Keratinocyte (primary cell): ENCODE measurements at regions not wholly inside any gene's neighbourhood (a gene's known extent, or its start where the extent isn't known, plus 50 kb on each side); places are given as distances from the start of the nearest gene placed in this dataset.
"Not testable (repeated sequence)": the region's sequence is repeated elsewhere in the genome, so short reads cannot be mapped to it uniquely, and the experiment has no call there.

ENCODE experiments used
- DNase-seq: peaks from one replicate; pipeline ENCODE4 v3.0.0-alpha.2; 2011; ENCODE audit warnings: low read depth, missing footprints, low spot score
- FAIRE-seq: peaks from 2 replicates; lab custom pipeline; 2011; peaks lifted over from hg19 to GRCh38; lab: Jason Lieb, UNC
- H2AFZ ChIP-seq: 2 replicates; pipeline ENCODE4 v1.6.0; 2012; ENCODE audit warnings: low read length, control low read depth, inconsistent platforms; ENCODE audit not compliant: control insufficient read depth
- H3K27ac ChIP-seq: 2 replicates; pipeline ENCODE4 v1.5.1; 2011; ENCODE audit warnings: low read length; ENCODE audit not compliant: control insufficient read depth, insufficient read depth
- H3K27me3 ChIP-seq: 3 replicates; pipeline ENCODE4 v1.6.0; 2011; ENCODE audit warnings: low read length; ENCODE audit not compliant: control insufficient read depth, insufficient read depth; ENCODE audit errors: extremely low read depth
- H3K36me3 ChIP-seq, 2 experiments: 2 replicates in 1 of 2; 3 replicates in 1 of 2; pipeline ENCODE4 v1.5.1; 2011; ENCODE audit warnings: low read length in 2 of 2, mild to moderate bottlenecking in 1 of 2; ENCODE audit not compliant: control insufficient read depth in 2 of 2, insufficient read depth in 2 of 2; ENCODE audit errors: extremely low read depth in 1 of 2
- H3K4me1 ChIP-seq: 3 replicates; pipeline ENCODE4 v1.5.1; 2011; ENCODE audit warnings: low read length; ENCODE audit not compliant: control insufficient read depth, insufficient read depth; ENCODE audit errors: extremely low read depth
- H3K4me2 ChIP-seq: 3 replicates; pipeline ENCODE4 v1.6.0; 2011; ENCODE audit warnings: low read depth, low read length; ENCODE audit not compliant: control insufficient read depth, insufficient read depth; ENCODE audit errors: extremely low read depth
- H3K4me3 ChIP-seq, 3 experiments: fragments of 200-600 bp in 1 of 3; sonication (generic) in 1 of 3; 2 replicates in 2 of 3; 3 replicates in 1 of 3; pipeline ENCODE4 v1.5.1; 2011 to 2016; ENCODE audit warnings: low read length in 3 of 3, mild to moderate bottlenecking in 3 of 3, control low read depth in 2 of 3, inconsistent platforms in 1 of 3, low read depth in 1 of 3, mixed read lengths in 1 of 3, mixed run types in 1 of 3, moderate library complexity in 1 of 3; ENCODE audit not compliant: control insufficient read depth in 2 of 3, insufficient read depth in 2 of 3; ENCODE audit errors: extremely low read depth in 1 of 3
- H3K79me2 ChIP-seq: 2 replicates; pipeline ENCODE4 v1.6.0; 2012; ENCODE audit warnings: low read length; ENCODE audit not compliant: control insufficient read depth, insufficient read depth
- H3K9ac ChIP-seq: 3 replicates; pipeline ENCODE4 v1.6.0; 2011; ENCODE audit warnings: low read length; ENCODE audit not compliant: control insufficient read depth, insufficient read depth; ENCODE audit errors: extremely low read depth
- H3K9me1 ChIP-seq: 3 replicates; pipeline ENCODE4 v1.6.0; 2011; ENCODE audit warnings: low read length; ENCODE audit not compliant: control insufficient read depth, insufficient read depth; ENCODE audit errors: extremely low read depth
- H3K9me3 ChIP-seq: 2 replicates; pipeline ENCODE4 v1.5.1; 2012; ENCODE audit warnings: low read depth, low read length; ENCODE audit not compliant: control insufficient read depth
- H4K20me1 ChIP-seq: 3 replicates; pipeline ENCODE4 v1.6.0; 2011; ENCODE audit warnings: low read length; ENCODE audit not compliant: control insufficient read depth, insufficient read depth; ENCODE audit errors: extremely low read depth
- EZH2 ChIP-seq: IDR thresholded peaks from one replicate; pipeline ENCODE4 v1.6.1; 2012; ENCODE audit warnings: inconsistent platforms, mild to moderate bottlenecking, low read length, moderate library complexity
- dilution Hi-C: fragments of 300-500 bp; cut with MboI; formaldehyde crosslinking; loops from one replicate; pipeline ENCODE4 v1.7.0; 2020; ENCODE audit warnings: low sequenced_read_pairs; ENCODE audit not compliant: extremely low pct_ligation_motif_present
- TF ChIP-seq, protein P1 (sequence below), 3 experiments: IDR thresholded peaks in 1 of 3; conservative IDR thresholded peaks in 1 of 3; optimal IDR thresholded peaks in 1 of 3; 2 replicates in 2 of 3; 3 replicates in 1 of 3; pipeline versions ENCODE3 to v1.5.1; 2011; ENCODE audit warnings: low read length in 3 of 3, mild to moderate bottlenecking in 3 of 3, moderate library complexity in 2 of 3, control low read depth in 1 of 3, inconsistent platforms in 1 of 3; ENCODE audit not compliant: insufficient read depth in 2 of 3; ENCODE audit errors: extremely low read depth in 1 of 3

- FAIRE-seq (no peak), DNase-seq (no peak)
- Histone ChIP-seq H3K79me2 (no peaks in the 10 kb centered on the region), H3K27me3 (no peaks in the 10 kb centered on the region), H3K36me3 (no peaks in the 10 kb centered on the region), H3K9ac (no peak overlapping the region), H3K9me3 (no peaks in the 10 kb centered on the region), H3K4me2 (no peak overlapping the region), H4K20me1 (no peaks in the 10 kb centered on the region), H3K4me3 (no peak overlapping the region), H2AFZ (no peak overlapping the region), H3K9me1 (no peaks in the 10 kb centered on the region), H3K27ac (no peak overlapping the region), H3K4me1 (no peaks in the 10 kb centered on the region)
- dilution Hi-C loops: no loop called here
- TF ChIP-seq EZH2: no peak
- TF ChIP-seq, protein P1, sequence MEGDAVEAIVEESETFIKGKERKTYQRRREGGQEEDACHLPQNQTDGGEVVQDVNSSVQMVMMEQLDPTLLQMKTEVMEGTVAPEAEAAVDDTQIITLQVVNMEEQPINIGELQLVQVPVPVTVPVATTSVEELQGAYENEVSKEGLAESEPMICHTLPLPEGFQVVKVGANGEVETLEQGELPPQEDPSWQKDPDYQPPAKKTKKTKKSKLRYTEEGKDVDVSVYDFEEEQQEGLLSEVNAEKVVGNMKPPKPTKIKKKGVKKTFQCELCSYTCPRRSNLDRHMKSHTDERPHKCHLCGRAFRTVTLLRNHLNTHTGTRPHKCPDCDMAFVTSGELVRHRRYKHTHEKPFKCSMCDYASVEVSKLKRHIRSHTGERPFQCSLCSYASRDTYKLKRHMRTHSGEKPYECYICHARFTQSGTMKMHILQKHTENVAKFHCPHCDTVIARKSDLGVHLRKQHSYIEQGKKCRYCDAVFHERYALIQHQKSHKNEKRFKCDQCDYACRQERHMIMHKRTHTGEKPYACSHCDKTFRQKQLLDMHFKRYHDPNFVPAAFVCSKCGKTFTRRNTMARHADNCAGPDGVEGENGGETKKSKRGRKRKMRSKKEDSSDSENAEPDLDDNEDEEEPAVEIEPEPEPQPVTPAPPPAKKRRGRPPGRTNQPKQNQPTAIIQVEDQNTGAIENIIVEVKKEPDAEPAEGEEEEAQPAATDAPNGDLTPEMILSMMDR (optimal IDR thresholded peaks at IDR 0.05 in 1 of 3, IDR thresholded peaks at IDR 0.05 in 1 of 3, conservative IDR thresholded peaks at IDR 0.05 in 1 of 3; ENCODE audit: extremely low read depth in 1 of 3, insufficient read depth in 2 of 3, low read length in 3 of 3): no peak
These were observed 697.5 kb upstream of the ADGRL4 start for GRCh38 chr1:79704067-79704466.

GRCh38 chr1:79702336-79702999 is 695.9 kb upstream of the ADGRL4 start:
- H3K9me3 ChIP-seq, H3K4me1 ChIP-seq, FAIRE-seq, H3K9ac ChIP-seq, H3K4me3 ChIP-seq, H2AFZ ChIP-seq, H4K20me1 ChIP-seq, H3K9me1 ChIP-seq, dilution Hi-C loops, H3K27ac ChIP-seq, H3K79me2 ChIP-seq, DNase-seq, H3K4me2 ChIP-seq, H3K27me3 ChIP-seq, H3K36me3 ChIP-seq: not testable (repeated sequence)

DNA sequence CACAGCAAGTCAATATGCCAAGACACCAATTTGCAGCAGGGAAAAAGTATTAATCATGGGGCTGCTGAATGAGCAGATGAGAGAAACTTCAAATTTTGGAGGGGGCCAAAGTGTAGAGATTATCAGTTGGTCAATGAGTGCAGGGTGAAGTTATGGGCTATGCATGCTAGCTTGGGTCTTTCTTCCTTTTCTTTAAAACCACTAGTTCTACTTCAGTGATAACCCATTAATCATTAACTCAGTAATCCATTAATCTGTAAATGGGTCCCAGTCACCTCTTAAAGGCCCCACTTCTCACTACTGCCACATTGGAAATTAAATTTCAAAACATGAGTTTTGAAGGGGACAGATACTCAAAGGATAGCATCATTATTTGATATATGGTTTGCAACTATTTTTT is 688.6 kb upstream of the ADGRL4 start:
- no peak overlapping the region for H3K27ac ChIP-seq
- no peaks in the 10 kb centered on the region for H3K9me3 ChIP-seq
- no peak for TF ChIP-seq EZH2
- TF ChIP-seq, protein P1 (optimal IDR thresholded peaks at IDR 0.05 in 1 of 3, IDR thresholded peaks at IDR 0.05 in 1 of 3, conservative IDR thresholded peaks at IDR 0.05 in 1 of 3; ENCODE audit: extremely low read depth in 1 of 3, insufficient read depth in 2 of 3, low read length in 3 of 3): no peak
- H3K36me3 ChIP-seq: no peaks in the 10 kb centered on the region
- H3K4me2 ChIP-seq: no peak overlapping the region
- dilution Hi-C loops: no loop called here
- no peaks in the 10 kb centered on the region for H4K20me1 ChIP-seq
- H3K4me3 ChIP-seq: no peak overlapping the region
- no peak overlapping the region for H3K9ac ChIP-seq
- H3K4me1 ChIP-seq: no peaks in the 10 kb centered on the region
- H2AFZ ChIP-seq: no peak overlapping the region
- FAIRE-seq: no peak
- H3K27me3 ChIP-seq: no peaks in the 10 kb centered on the region
- no peaks in the 10 kb centered on the region for H3K79me2 ChIP-seq
- no peak for DNase-seq
- no peaks in the 10 kb centered on the region for H3K9me1 ChIP-seq
